Fibroblast of peridontal ligament (primary cell): ENCODE measurements at regions not wholly inside any gene's neighbourhood (a gene's known extent, or its start where the extent isn't known, plus 50 kb on each side); places are given as distances from the start of the nearest gene placed in this dataset.
A peak's percentile ranks its signal among the peaks of the same experiment; 100 is the strongest.
"Not testable (repeated sequence)": the region's sequence is repeated elsewhere in the genome, so short reads cannot be mapped to it uniquely, and the experiment has no call there.

Source experiments
- DNase-seq: peaks from one replicate; pipeline ENCODE4 v3.0.0-alpha.2; 2010; ENCODE audit errors: extremely low read depth

- not testable (repeated sequence) for DNase-seq
These were observed 51.1 kb upstream of the BNC1 start for GRCh38 chr15:83335542-83335941.

GRCh38 chr15:83339396-83339795 lies 54.9 kb upstream of the BNC1 start:
- no peak for DNase-seq

- DNase-seq, result no peak
These were observed 55.6 kb upstream of the BNC1 start for GRCh38 chr15:83340087-83340486.

GRCh38 chr15:83346342-83346741 lies 61.9 kb upstream of the BNC1 start:
- no peak for DNase-seq

- peak; percentile 37 for DNase-seq
These were observed 67.7 kb upstream of the BNC1 start for GRCh38 chr15:83352119-83352518.

- peak; percentile 37 for DNase-seq
These were observed 72.3 kb upstream of the BNC1 start for GRCh38 chr15:83356501-83357399.

GRCh38 chr15:83358972-83359564 lies 74.6 kb upstream of the BNC1 start:
- no peak for DNase-seq

GRCh38 chr15:83362706-83363105 lies 78.2 kb upstream of the BNC1 start:
- DNase-seq, result no peak

GRCh38 chr15:83364501-83364900 lies 80.0 kb upstream of the BNC1 start:
- DNase-seq, result no peak

- DNase-seq, result peak; percentile 75
These were observed 81.0 kb upstream of the BNC1 start for GRCh38 chr15:83365370-83365938.

- peak; percentile 7 for DNase-seq
These were observed 74.7 kb upstream of the SH3GL3 start for GRCh38 chr15:83372434-83372891.

- DNase-seq, result no peak
These were observed 68.1 kb upstream of the SH3GL3 start for GRCh38 chr15:83378921-83379578.

- peak; percentile 5 for DNase-seq
These were observed 67.6 kb upstream of the SH3GL3 start for GRCh38 chr15:83379579-83379959.

GRCh38 chr15:83380059-83380458 lies 67.1 kb upstream of the SH3GL3 start:
- DNase-seq, result no peak

GRCh38 chr15:83380682-83381081 lies 66.5 kb upstream of the SH3GL3 start:
- peak; percentile 18 for DNase-seq

GRCh38 chr15:83383608-83384139 lies 63.5 kb upstream of the SH3GL3 start:
- not testable (repeated sequence) for DNase-seq

- peak; percentile 3 for DNase-seq
These were observed 51.0 kb upstream of the SH3GL3 start for GRCh38 chr15:83396101-83396500.
